ENCODE measurements at regions not wholly inside any gene's neighbourhood (a gene's known extent, or its start where the extent isn't known, plus 50 kb on each side); places are given as distances from the start of the nearest gene placed in this dataset.

GRCh38 chr3:68483041-68483440, 449.3 kb downstream of the TAFA4 start:
- TF ChIP-seq CTCF (IDR thresholded peaks at IDR 0.05; ENCODE audit: borderline replicate concordance, extremely low read depth, low read length, poor library complexity, severe bottlenecking) (no peak), EZH2 (IDR thresholded peaks at IDR 0.05; ENCODE audit: borderline replicate concordance, low read depth, low read length, severe bottlenecking) (no peak)

Measured in DND-41 (cell line).